CD4-positive, alpha-beta memory T cell (primary cell): ENCODE measurements at regions not wholly inside any gene's neighbourhood (a gene's known extent, or its start where the extent isn't known, plus 50 kb on each side); places are given as distances from the start of the nearest gene placed in this dataset.

Source experiments
- CTCF ChIA-PET: fragments of 350-600 bp; sonication (Branson Sonifier 250); formaldehyde crosslinking; loops from one replicate; lab custom pipeline; 2021; ENCODE audit warnings: inconsistent platforms; ENCODE audit not compliant: partially characterized antibody; lab: Charles Lee
- POLR2A ChIA-PET: fragments of 350-600 bp; sonication (Branson Sonifier 250); formaldehyde crosslinking; loops from one replicate; lab custom pipeline; 2021; ENCODE audit not compliant: partially characterized antibody; lab: Charles Lee
- DNase-seq, 5 donors: peaks; one replicate each; pipeline versions ENCODE4 v3.0.0 to v3.0.0-alpha.2; 2020 to 2022; ENCODE audit warnings: mixed read lengths in 1 of 5
- H3K27ac ChIP-seq: one replicate; pipeline ENCODE4 v1.7.0; 2013; ENCODE audit warnings: low read depth, low read length
- H3K27me3 ChIP-seq: 2 replicates; pipeline ENCODE4 v1.7.0; 2013; ENCODE audit warnings: mild to moderate bottlenecking, low read length, moderate library complexity; ENCODE audit not compliant: insufficient read depth
- H3K36me3 ChIP-seq: 2 replicates; pipeline ENCODE4 v1.7.0; 2013; ENCODE audit warnings: mild to moderate bottlenecking, low read length, moderate library complexity; ENCODE audit not compliant: insufficient read depth
- H3K4me1 ChIP-seq: 2 replicates; pipeline ENCODE4 v1.7.0; 2013; ENCODE audit warnings: mild to moderate bottlenecking, low read length, moderate library complexity; ENCODE audit not compliant: insufficient read depth
- H3K4me3 ChIP-seq, 2 donors: one replicate each; pipeline ENCODE4 v1.7.0; 2013; ENCODE audit warnings: low read length in 2 of 2, mild to moderate bottlenecking in 1 of 2
- H3K9me3 ChIP-seq, 2 donors: one replicate each; pipeline ENCODE4 v1.7.0; 2013; ENCODE audit warnings: low read length in 2 of 2, control low read depth in 1 of 2; ENCODE audit not compliant: control insufficient read depth in 1 of 2
- H3K27ac Mint-ChIP-seq, 7 donors: one replicate each; pipeline ENCODE4 v1.8.0; 2020 to 2021; ENCODE audit warnings: mixed read lengths in 7 of 7, mild to moderate bottlenecking in 6 of 7, inconsistent platforms in 3 of 7, moderate library complexity in 3 of 7
- H3K27me3 Mint-ChIP-seq, 2 donors: one replicate each; pipeline ENCODE4 v1.8.0; 2020 to 2021; ENCODE audit warnings: mixed read lengths in 2 of 2
- H3K36me3 Mint-ChIP-seq, 2 donors: one replicate each; pipeline ENCODE4 v1.8.0; 2020 to 2021; ENCODE audit warnings: mixed read lengths in 2 of 2, inconsistent platforms in 1 of 2, mild to moderate bottlenecking in 1 of 2
- H3K4me1 Mint-ChIP-seq, 4 donors: one replicate each; pipeline ENCODE4 v1.8.0; 2020 to 2021; ENCODE audit warnings: mixed read lengths in 4 of 4, mild to moderate bottlenecking in 1 of 4
- H3K4me3 Mint-ChIP-seq, 8 donors: one replicate each; pipeline ENCODE4 v1.8.0; 2020 to 2021; ENCODE audit warnings: mixed read lengths in 8 of 8, mild to moderate bottlenecking in 7 of 8, moderate library complexity in 6 of 8, inconsistent platforms in 3 of 8
- H3K9me3 Mint-ChIP-seq, 8 donors: one replicate each; pipeline ENCODE4 v1.8.0; 2020 to 2021; ENCODE audit warnings: mixed read lengths in 8 of 8, mild to moderate bottlenecking in 5 of 8, inconsistent platforms in 3 of 8, moderate library complexity in 1 of 8
- intact Hi-C: fragments of 100-400 bp; cut with micrococcal nuclease; formaldehyde crosslinking; loops from one replicate; pipeline ENCODE4 v1.15.1; 2023

- Histone ChIP-seq H3K27me3 (no peaks in the 10 kb centered on the region), H3K9me3 (no peaks in the 10 kb centered on the region), H3K36me3 (no peaks in the 10 kb centered on the region), H3K27ac (no peak overlapping the region), H3K4me3 (no peak overlapping the region), H3K4me1 (no peaks in the 10 kb centered on the region)
- H3K4me1 Mint-ChIP-seq, result no peaks in the 10 kb centered on the region
- H3K4me3 Mint-ChIP-seq, result no peak overlapping the region
- H3K9me3 Mint-ChIP-seq, result peaks cover 0 to 12% (median 6%) of the 10 kb centered on the region in 8 donors
- intact Hi-C loops, result no loop called here
- H3K27me3 Mint-ChIP-seq, result no peaks in the 10 kb centered on the region
- ChIA-PET CTCF (no interaction called here), POLR2A (no interaction called here)
- H3K27ac Mint-ChIP-seq, result no peak overlapping the region
- no peaks in the 10 kb centered on the region for H3K36me3 Mint-ChIP-seq
- DNase-seq, result no peak
Measured at GRCh38 chr9:102124465-102124864, 386.0 kb upstream of the GRIN3A start.

GRCh38 chr9:102114557-102114956, 376.1 kb upstream of the GRIN3A start:
- H3K9me3 Mint-ChIP-seq, result peaks cover 4 to 10% (median 8%) of the 10 kb centered on the region in 8 donors
- no peaks in the 10 kb centered on the region for H3K27me3 ChIP-seq
- ChIA-PET POLR2A (no interaction called here), CTCF (no interaction called here)
- intact Hi-C loops, result no loop called here
- H3K27ac ChIP-seq, result no peak overlapping the region
- DNase-seq, result no peak
- H3K4me3 ChIP-seq, result no peak overlapping the region
- H3K4me3 Mint-ChIP-seq, result no peak overlapping the region
- H3K36me3 ChIP-seq, result no peaks in the 10 kb centered on the region
- H3K27me3 Mint-ChIP-seq, result peaks cover 0 to 1% of the 10 kb centered on the region in 2 donors
- H3K4me1 ChIP-seq, result no peaks in the 10 kb centered on the region
- H3K9me3 ChIP-seq, result no peaks in the 10 kb centered on the region
- no peaks in the 10 kb centered on the region for H3K36me3 Mint-ChIP-seq
- H3K27ac Mint-ChIP-seq, result no peak overlapping the region
- no peaks in the 10 kb centered on the region for H3K4me1 Mint-ChIP-seq

DNA sequence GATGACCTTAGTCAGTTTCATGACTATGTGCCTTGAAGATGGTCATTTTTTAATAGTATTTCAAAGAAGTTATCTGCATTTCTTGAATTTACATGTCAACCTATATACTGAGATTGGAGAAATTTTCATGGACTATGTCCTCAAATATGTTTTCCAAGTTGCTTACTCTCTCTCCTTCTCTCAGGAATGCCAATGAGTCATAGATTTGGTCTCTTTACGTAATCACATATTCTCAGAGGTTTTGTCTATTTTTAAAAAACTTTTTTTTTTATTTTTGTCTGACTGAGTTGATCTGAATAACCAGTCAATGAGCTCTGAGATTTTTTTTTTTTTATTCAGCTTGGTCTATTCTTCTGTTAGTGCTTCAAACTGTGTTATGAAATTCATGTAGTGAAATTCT, 374.7 kb upstream of the GRIN3A start:
- ChIA-PET CTCF (no interaction called here), POLR2A (no interaction called here)
- no peaks in the 10 kb centered on the region for H3K9me3 ChIP-seq
- Mint-ChIP-seq H3K36me3 (no peaks in the 10 kb centered on the region), H3K27ac (no peak overlapping the region), H3K4me1 (no peaks in the 10 kb centered on the region), H3K9me3 (peaks cover 0 to 9% (median 4%) of the 10 kb centered on the region in 8 donors), H3K4me3 (no peak overlapping the region), H3K27me3 (peaks cover 0 to 1% of the 10 kb centered on the region in 2 donors)
- intact Hi-C loops, result no loop called here
- H3K27me3 ChIP-seq, result no peaks in the 10 kb centered on the region
- no peak overlapping the region for H3K27ac ChIP-seq
- H3K4me1 ChIP-seq, result no peaks in the 10 kb centered on the region
- no peaks in the 10 kb centered on the region for H3K36me3 ChIP-seq
- DNase-seq, result no peak
- H3K4me3 ChIP-seq, result no peak overlapping the region

GRCh38 chr9:102106439-102106838, 368.0 kb upstream of the GRIN3A start:
- H3K4me3 ChIP-seq, result no peak overlapping the region
- no peaks in the 10 kb centered on the region for H3K4me1 ChIP-seq
- no peaks in the 10 kb centered on the region for H3K27me3 ChIP-seq
- H3K27me3 Mint-ChIP-seq, result no peaks in the 10 kb centered on the region
- H3K27ac Mint-ChIP-seq, result no peak overlapping the region
- no peak overlapping the region for H3K4me3 Mint-ChIP-seq
- no peak for DNase-seq
- ChIA-PET CTCF (no interaction called here), POLR2A (no interaction called here)
- H3K9me3 ChIP-seq, result no peaks in the 10 kb centered on the region
- intact Hi-C loops, result no loop called here
- H3K9me3 Mint-ChIP-seq, result peaks cover 0 to 8% (median 4%) of the 10 kb centered on the region in 8 donors
- H3K4me1 Mint-ChIP-seq, result no peaks in the 10 kb centered on the region
- no peaks in the 10 kb centered on the region for H3K36me3 Mint-ChIP-seq
- H3K36me3 ChIP-seq, result no peaks in the 10 kb centered on the region
- no peak overlapping the region for H3K27ac ChIP-seq

DNA sequence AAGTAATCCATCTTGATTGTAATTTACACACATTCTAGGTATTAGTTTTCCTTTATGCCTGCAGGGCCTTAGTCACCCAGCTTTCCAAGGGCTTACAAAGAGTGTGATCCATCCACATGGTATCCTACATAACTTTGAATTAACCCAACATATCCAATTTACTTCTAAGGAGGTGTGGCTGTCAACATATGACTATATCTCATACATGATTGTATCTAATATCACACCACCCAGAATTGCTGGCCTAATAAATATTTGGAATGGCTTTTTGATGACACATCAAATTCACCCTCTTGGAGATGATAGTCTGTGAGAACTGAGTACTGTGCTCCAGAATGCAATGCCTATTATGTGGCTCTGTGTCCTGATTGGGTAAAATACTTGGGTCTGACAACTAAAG, 363.3 kb upstream of the GRIN3A start:
- H3K4me1 ChIP-seq, result no peaks in the 10 kb centered on the region
- no peaks in the 10 kb centered on the region for H3K36me3 ChIP-seq
- H3K27ac Mint-ChIP-seq, result no peak overlapping the region
- no peak overlapping the region for H3K4me3 Mint-ChIP-seq
- H3K27me3 Mint-ChIP-seq, result no peaks in the 10 kb centered on the region
- H3K27me3 ChIP-seq, result no peaks in the 10 kb centered on the region
- H3K9me3 ChIP-seq, result no peaks in the 10 kb centered on the region
- H3K4me1 Mint-ChIP-seq, result no peaks in the 10 kb centered on the region
- intact Hi-C loops, result no loop called here
- POLR2A ChIA-PET, result no interaction called here
- DNase-seq, result no peak
- no peak overlapping the region for H3K4me3 ChIP-seq
- peaks cover 0 to 11% (median 6%) of the 10 kb centered on the region in 8 donors for H3K9me3 Mint-ChIP-seq
- no peak overlapping the region for H3K27ac ChIP-seq
- no peaks in the 10 kb centered on the region for H3K36me3 Mint-ChIP-seq
- CTCF ChIA-PET, result no interaction called here

DNA sequence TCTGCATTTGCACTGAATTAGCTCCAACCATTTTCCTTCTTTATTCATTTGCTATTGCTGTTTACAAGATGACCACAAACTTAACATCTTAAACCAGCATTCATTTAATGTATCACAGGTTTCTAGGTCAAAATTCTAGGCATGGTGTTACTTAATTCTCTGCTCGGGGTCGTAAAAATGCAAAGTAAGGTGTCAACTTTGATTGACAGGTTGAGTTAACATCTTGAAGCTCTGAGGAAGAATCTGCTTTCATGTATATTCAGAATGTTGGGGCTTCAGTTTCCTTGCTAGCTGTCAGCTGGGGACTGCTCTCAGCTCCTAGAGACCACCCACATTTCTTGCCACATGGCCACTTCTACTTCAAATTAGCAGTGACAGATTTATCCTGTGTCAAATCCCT, 348.7 kb upstream of the GRIN3A start:
- POLR2A ChIA-PET, result no interaction called here
- Mint-ChIP-seq H3K4me3 (no peak overlapping the region), H3K27ac (no peak overlapping the region), H3K9me3 (peaks cover 0 to 7% (median under 1%) of the 10 kb centered on the region in 8 donors), H3K27me3 (no peaks in the 10 kb centered on the region), H3K36me3 (no peaks in the 10 kb centered on the region), H3K4me1 (no peaks in the 10 kb centered on the region)
- Histone ChIP-seq H3K9me3 (no peaks in the 10 kb centered on the region), H3K36me3 (no peaks in the 10 kb centered on the region), H3K4me1 (no peaks in the 10 kb centered on the region), H3K27ac (no peak overlapping the region), H3K4me3 (no peak overlapping the region), H3K27me3 (no peaks in the 10 kb centered on the region)
- DNase-seq, result no peak
- intact Hi-C loops, result no loop called here
- CTCF ChIA-PET, result no interaction called here

DNA sequence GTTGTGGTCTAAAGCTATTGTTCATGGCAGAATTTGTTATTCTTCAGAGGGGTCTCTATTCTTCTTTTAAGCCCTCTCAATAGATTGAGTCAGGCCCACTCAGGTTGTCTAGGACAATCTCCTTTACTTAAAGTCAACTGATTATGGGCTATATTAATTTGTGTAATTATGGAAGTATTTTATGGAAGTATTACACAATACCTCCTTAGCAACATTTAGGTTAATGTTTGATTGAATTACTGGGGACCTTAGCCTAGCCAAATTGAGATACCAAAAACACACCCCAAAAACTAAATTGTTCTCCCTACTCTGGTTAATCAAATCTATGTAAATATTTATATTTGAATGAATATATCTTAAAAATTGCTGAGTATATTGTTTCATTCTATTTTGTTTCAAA, 347.1 kb upstream of the GRIN3A start:
- no peaks in the 10 kb centered on the region for H3K4me1 Mint-ChIP-seq
- no peaks in the 10 kb centered on the region for H3K9me3 ChIP-seq
- H3K27ac Mint-ChIP-seq, result no peak overlapping the region
- no peak overlapping the region for H3K27ac ChIP-seq
- H3K4me3 ChIP-seq, result no peak overlapping the region
- intact Hi-C loops, result no loop called here
- DNase-seq, result no peak
- ChIA-PET POLR2A (no interaction called here), CTCF (no interaction called here)
- no peaks in the 10 kb centered on the region for H3K27me3 ChIP-seq
- no peaks in the 10 kb centered on the region for H3K4me1 ChIP-seq
- no peaks in the 10 kb centered on the region for H3K36me3 ChIP-seq
- no peaks in the 10 kb centered on the region for H3K27me3 Mint-ChIP-seq
- H3K36me3 Mint-ChIP-seq, result no peaks in the 10 kb centered on the region
- H3K4me3 Mint-ChIP-seq, result no peak overlapping the region
- H3K9me3 Mint-ChIP-seq, result peaks cover 0 to 11% (median under 1%) of the 10 kb centered on the region in 8 donors
